Activated CD4-positive, alpha-beta T cell treated with anti-CD3 and anti-CD28 coated beads, Interleukin-2, Interleukin-6, amounts not matched to agents 100 ng/mL and 50 ng/mL, durations not matched to agents 16 hours and 8 hours (primary cell): ENCODE measurements at regions not wholly inside any gene's neighbourhood (a gene's known extent, or its start where the extent isn't known, plus 50 kb on each side); places are given as distances from the start of the nearest gene placed in this dataset.

ENCODE experiments used
- DNase-seq: peaks from one replicate; pipeline ENCODE4 v3.0.0-alpha.2; 2020

GRCh38 chr9:86756576-86757381 is 190.5 kb downstream of the GAS1 start:
- DNase-seq, result no peak

- no peak for DNase-seq
Measured at GRCh38 chr9:86755561-86755941, 191.8 kb downstream of the GAS1 start.

- no peak for DNase-seq
Measured at GRCh38 chr9:86754581-86755560, 192.4 kb downstream of the GAS1 start.

DNA sequence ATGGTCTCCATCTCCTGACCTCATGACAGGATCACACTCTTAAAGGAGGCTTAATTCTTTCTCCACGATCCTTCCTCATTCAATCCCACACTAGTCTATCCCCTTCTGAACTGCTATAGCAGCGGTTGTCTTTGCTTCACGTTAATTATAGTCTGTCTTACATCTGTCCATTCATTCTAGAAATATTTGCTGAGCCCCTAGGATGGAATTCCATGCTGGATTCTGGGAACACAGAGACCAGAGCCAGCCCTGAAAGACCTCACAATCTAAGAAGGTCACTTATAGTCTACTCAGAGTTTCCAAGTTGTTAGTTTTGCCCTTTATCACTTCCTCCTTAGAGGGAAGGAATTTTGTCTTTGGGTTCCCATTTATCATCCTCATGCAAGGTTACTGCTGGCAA is 193.5 kb downstream of the GAS1 start:
- no peak for DNase-seq

- DNase-seq, result no peak
Measured at GRCh38 chr9:86752733-86753132, 194.6 kb downstream of the GAS1 start.

GRCh38 chr9:86751956-86752355 is 195.3 kb downstream of the GAS1 start:
- no peak for DNase-seq

- DNase-seq, result no peak
Measured at GRCh38 chr9:86751207-86751606, 196.1 kb downstream of the GAS1 start.

- DNase-seq, result no peak
Measured at GRCh38 chr9:86749894-86750255, 197.4 kb downstream of the GAS1 start.

- DNase-seq, result no peak
Measured at GRCh38 chr9:86749161-86749893, 198.0 kb downstream of the GAS1 start.

DNA sequence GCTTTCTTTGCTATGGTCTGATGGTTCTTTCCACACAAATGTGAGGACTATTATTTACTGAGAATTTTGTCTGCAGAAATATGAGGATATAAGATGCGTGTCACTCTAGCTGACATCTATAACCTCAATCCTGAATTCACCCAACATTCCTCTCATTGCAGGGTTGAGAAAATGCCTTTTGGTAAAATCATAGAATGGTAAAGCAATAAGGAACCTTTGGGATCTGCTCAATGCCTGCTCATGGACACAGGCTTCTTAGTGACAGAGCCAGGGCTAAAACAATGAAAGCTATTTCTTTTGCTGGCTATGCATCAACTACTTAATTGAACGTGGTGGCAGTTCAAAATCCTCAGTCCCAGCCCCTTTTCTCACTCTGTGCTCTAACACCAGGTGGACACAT is 199.6 kb downstream of the GAS1 start:
- DNase-seq, result no peak

- no peak for DNase-seq
Measured at GRCh38 chr9:86741311-86742208, 205.7 kb downstream of the GAS1 start.

GRCh38 chr9:86735772-86736458 is 211.4 kb downstream of the GAS1 start:
- no peak for DNase-seq

DNA sequence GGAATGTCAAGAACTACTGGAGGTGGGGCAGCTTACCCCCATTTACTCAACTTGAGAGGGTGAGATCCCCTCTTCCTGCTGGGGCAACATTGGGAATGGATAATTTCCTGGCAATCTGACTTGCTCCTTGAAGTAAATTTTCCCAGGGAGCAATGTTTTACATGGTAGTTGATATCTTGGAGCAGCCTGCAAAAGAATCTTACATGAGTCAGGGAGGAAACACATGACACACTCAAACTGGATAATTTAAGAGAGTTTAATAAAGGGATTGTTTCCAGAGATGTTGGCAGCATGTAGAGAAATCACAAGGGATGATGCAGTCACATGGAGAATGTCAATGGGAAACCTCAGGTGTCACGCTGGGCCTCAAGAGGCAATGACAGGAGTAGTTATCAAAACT is 212.5 kb downstream of the GAS1 start:
- DNase-seq, result no peak

DNA sequence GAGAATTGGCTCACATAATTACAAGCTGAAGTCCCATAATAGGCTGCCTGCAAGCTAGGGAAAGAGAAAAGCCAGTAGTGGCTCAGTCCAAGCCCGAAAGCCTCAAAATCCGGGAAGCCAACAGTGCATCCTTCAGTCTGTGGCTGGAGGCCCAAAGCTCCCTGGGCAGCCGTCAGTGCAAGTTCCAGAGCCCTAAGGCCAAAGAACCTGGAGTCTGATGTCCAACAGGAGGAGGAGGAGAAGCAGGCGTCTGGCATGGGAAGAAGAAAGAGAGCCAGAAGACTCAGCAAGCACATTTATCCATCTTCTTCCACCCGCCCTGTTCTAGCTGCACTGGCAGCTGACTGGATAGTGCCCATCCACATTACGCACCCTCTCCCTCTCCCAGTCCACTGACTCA is 213.4 kb downstream of the GAS1 start:
- DNase-seq, result no peak

DNA sequence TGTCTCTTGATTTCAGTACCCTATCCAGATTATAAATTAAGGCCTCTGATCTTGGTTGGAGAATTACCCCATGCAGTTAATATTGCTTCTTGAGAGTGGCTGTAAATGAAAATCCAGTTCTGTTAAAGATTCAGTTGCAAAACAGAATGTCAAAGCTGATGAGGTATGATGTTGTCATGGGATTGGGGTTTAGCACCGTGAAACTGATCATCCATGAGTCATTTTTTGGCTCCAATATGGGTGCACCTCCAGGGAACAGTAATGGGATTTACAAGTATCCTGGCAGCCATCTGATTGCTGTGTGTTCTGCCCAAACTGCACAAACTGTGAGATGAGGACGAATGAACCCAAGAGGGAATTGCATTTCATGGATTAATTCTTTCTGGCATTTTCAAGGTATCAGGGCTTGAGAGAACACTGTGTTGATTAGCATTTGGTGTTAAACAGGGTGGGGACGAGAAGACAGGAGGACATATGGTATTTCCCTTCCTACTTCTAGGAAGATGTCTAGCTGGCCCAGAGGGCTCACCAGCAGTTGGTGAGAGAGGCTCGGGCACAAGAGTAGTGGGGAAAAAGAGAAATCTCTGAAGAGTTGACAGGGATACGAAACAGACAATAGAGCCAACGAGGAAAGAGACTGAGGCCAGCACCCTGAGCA is 214.7 kb downstream of the GAS1 start:
- DNase-seq, result no peak

GRCh38 chr9:86731511-86732063 is 215.7 kb downstream of the GAS1 start:
- DNase-seq, result no peak

GRCh38 chr9:86730163-86730928 is 217.0 kb downstream of the GAS1 start:
- DNase-seq, result no peak

GRCh38 chr9:86724529-86724928 is 222.8 kb downstream of the GAS1 start:
- no peak for DNase-seq

DNA sequence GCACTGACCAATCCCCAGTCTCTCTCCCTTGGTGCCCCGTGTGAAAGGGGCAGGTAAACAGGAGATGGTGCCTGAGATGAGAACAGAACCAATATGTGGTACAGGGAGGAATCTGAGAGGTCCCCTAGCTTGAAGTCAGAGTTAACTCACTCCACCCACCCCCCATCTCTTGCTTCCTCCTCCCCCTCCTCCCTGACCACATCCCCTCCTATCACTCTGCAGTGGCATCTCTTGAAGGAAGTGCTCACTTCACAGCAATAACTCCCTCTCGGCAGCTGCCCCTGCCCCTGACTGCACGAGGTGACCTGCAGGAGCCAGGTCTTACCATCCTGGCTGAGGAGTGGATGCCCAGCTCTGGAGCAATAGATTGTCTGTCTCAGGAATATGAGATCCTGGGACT is 224.0 kb downstream of the GAS1 start:
- no peak for DNase-seq

DNA sequence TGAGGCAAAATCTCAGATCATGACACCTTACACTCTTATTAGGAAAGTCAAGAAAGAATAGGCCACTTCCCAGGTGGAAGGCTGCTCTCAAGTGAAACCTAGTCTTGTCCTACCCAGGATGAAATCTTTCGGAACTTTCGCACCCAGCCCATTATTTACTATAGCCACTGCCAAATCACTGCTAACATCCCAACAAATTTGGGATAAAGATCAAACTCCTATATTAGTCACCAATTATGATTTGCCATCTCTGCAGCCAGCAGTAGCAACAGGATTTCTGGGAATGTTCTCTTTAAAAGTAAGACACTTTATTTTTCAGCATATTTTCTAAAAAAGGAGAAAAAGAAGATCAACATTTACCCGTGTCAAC is 224.6 kb downstream of the GAS1 start:
- DNase-seq, result no peak
